ENCODE measurements at regions not wholly inside any gene's neighbourhood (a gene's known extent, or its start where the extent isn't known, plus 50 kb on each side); places are given as distances from the start of the nearest gene placed in this dataset.
"Not testable (repeated sequence)": the region's sequence is repeated elsewhere in the genome, so short reads cannot be mapped to it uniquely, and the experiment has no call there.

- no peak for DNase-seq
Measured at GRCh38 chr14:83660597-83660996, 1869.3 kb upstream of the FLRT2 start.

- no peak for DNase-seq
Measured at GRCh38 chr14:83664389-83664788, 1865.6 kb upstream of the FLRT2 start.

GRCh38 chr14:83689265-83689664 is 1840.7 kb upstream of the FLRT2 start:
- DNase-seq = no peak

DNA sequence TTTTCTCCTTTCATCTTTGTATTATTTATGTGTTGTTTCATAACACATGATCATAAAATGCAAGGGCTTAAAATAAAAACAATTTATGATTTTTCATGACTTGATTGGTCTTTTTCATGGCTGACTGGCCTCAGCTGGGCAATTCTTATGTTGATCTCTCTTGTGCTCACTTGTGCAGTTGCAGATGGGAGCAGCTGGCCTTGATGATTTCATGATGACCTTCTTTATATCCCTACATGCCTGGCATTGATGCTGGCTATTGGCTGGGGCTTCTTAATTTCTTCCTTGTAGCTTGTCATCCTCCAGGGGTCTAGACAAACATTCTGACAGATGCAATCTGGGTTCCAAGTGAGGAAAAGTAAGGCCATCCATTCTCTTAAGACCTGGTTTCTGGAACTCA is 1832.8 kb upstream of the FLRT2 start:
- no peak for DNase-seq

DNA sequence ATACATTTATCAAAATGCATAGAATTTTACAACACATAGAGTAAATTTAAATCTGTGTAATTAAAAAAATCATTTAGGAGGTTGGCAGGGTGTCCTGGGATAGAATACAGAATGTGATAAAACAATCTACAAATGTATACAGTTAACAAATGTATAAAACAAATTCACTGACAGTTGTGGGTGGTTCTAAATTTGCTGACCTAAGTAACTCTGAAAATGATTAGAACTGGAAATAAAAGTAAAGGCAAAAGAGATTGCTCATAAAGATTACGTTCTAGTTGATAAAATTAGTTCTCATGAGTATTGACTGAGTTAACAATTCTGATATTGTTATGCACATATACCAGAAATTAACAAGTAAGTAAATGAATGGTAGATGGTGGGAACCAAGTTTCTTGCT is 1827.3 kb upstream of the FLRT2 start:
- no peak for DNase-seq

GRCh38 chr14:83706231-83706954 is 1823.6 kb upstream of the FLRT2 start:
- DNase-seq = no peak

- no peak for DNase-seq
Measured at GRCh38 chr14:83707056-83707455, 1822.9 kb upstream of the FLRT2 start.

DNA sequence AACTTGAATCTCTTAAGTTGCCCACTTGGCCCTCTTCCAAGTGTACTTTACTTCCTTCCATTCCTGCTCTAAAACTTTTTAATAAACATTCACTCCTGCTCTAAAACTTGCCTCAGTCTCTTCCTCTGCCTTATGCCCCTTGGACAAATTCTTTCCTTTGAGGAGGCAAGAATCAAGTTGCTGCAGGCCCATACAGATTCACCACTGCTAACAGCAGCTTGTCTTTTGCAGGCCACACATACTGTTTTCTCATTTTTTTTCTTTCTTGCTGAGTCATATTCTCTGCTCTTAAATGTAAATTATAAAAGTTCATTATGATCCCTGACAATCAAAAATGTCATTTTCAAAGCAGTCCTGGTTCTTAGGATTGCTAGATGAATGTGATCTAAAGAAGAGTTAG is 1820.8 kb upstream of the FLRT2 start:
- DNase-seq = no peak

DNA sequence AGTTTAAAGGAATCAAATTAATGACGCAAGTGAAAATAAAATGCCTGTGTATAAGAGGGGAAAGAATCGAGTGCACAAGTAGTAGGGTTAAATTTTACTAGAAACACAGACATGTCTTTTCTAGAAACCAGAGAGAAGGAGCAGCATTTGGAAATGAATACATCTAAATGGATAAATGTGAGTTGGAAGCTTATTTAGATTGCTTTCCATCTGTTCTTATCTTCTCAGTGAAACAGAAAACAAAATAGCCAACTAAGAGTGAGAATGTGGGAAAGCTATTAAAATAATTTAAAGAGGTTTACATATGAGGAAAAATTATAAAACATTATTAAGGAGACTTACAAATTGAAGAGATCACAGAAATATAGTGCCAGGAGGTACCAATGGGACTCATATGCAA is 1818.9 kb upstream of the FLRT2 start:
- no peak for DNase-seq

GRCh38 chr14:83712418-83713129 is 1817.4 kb upstream of the FLRT2 start:
- DNase-seq = no peak

DNA sequence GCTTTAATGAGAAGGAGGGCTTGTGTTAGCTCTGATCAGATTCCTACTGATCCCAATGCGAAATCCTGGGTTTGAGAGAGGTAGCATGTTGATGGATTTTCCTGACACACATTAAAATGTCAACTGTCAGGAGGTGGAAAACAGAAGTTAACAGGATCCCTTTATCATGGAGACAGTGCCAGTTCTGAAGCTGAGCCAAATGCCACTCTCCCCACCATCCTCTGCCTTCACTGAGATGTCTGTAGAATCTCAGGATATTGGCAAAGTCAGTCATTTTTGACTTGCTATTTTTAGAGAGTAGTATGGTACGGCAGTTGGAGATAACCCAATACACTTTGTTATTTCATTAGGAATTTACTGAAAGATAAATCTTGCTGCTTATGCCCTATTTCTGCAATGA is 1816.2 kb upstream of the FLRT2 start:
- no peak for DNase-seq

GRCh38 chr14:83714151-83714550 is 1815.8 kb upstream of the FLRT2 start:
- no peak for DNase-seq

GRCh38 chr14:83719435-83719834 is 1810.5 kb upstream of the FLRT2 start:
- not testable (repeated sequence) for DNase-seq

- no peak for DNase-seq
Measured at GRCh38 chr14:83733670-83734069, 1796.3 kb upstream of the FLRT2 start.

GRCh38 chr14:83734431-83734830 is 1795.5 kb upstream of the FLRT2 start:
- no peak for DNase-seq

GRCh38 chr14:83741269-83741668 is 1788.7 kb upstream of the FLRT2 start:
- DNase-seq = no peak

- DNase-seq = no peak
Measured at GRCh38 chr14:83744224-83744623, 1785.7 kb upstream of the FLRT2 start.

DNA sequence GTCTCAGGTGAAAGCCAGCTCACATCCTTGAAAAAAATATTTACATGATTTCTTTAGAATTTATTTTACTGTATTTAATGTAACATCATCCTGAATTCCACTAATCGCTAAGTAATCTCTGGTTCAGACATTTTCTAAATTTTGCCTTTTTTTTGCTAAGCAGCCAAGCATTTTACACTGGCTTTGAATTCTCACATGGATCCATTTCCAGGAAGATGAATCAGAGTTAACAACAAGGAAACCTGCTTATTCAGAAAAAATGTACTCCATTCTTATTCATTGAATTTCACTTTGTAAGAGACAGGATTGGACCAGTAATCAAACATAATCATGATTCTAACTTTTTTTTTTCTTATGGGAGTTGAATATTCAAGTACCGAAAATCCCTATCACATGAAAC is 1785.1 kb upstream of the FLRT2 start:
- no peak for DNase-seq

GRCh38 chr14:83746336-83746735 is 1783.6 kb upstream of the FLRT2 start:
- no peak for DNase-seq

DNA sequence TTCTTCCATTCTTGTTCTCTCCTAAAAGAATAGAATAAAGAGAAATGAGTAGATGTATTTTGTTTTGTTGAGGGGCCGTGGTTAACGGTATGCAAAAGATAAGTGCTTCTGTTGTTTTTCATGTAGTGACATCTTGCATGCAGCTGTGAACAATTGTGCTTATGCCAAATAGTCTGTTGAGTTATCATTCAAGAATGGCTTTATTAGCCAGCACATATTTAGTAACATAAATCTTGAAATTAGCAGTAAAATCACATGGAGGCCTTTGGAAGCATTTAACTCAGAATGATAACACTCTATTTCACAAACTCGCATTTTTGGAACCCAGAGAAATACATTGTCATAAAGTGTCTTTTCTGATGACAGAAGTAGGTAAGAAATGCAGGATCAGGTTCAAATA is 1772.0 kb upstream of the FLRT2 start:
- DNase-seq = no peak

DNA sequence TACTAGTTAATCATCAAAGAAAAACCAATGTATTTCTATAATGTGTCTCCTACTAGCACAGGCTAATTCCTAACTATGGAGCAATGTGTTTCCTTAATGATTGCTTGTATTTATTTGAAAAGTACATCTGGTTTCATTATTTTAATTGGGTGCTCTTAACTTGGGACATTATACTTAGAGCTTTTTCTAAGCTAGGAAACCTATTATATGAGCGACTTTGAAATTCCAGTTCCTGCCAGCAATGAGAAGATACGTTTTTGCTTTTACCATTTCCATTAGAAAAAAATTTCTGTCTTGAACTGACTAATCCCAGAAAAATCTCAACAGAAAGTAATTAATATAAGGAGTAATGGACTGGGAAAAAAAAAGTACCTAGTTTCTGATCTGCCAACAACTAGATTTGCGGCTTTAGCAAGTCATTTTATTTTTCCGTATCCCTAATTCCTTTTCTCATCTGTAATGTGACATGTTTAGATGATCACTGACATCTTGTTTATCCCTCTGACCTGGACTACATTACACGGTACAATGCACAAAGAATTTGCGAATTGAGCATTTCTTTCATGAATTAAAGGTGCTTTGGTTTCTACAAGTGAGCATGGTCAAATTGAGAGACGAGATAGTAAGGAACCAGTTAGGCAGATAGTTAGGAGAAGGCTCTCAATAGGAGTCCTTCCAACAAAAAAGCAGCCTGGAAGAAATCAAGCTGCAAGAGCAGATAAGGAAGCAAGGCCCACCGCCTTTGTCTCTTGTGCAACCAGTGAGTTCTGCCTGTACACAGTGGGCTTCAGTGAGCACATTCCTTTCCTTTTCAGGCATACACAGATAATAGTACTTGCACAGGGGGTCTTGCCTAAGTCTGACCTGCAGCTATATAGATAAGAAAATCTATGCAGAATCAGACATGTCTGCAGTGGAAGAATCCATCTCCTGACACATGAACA is 1765.0 kb upstream of the FLRT2 start:
- no peak for DNase-seq

DNA sequence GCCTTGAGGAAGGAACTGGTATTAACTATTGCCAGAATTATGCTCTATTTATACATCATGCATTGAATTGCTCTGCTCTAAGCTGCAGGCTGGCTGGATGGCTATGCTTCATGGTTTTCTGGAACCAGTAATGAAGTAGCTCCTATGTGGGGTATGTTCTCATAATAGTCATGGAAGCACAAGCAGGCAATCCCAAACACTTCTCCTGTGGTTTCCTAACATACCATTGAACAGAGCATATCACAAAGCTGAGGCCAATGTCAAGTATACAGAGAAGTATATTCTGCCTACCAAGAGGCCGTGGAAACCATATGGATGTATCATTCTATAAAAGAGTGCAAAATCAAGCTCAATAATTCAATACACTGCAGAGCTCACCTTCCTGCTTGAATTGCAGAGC is 1752.4 kb upstream of the FLRT2 start:
- no peak for DNase-seq

DNA sequence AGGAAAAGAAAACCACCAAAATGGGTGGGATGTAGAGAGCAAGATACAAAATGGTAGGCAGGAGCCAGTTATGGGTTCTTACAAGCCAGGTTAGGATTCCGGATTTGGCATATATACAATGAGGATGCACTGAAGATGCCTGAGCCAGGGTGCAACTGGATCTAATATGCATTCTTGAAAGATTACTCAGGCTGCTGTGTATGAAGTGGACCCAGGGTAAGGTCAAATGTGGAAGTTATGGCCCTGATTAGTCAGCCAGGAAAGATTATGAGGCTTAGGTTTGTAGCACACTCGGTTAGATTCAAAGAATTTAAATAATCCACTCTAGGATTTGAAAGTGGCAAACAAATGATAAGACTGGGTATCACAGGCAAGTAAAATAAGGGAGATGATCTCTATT is 1750.7 kb upstream of the FLRT2 start:
- DNase-seq = no peak

GRCh38 chr14:83780321-83780720 is 1749.6 kb upstream of the FLRT2 start:
- no peak for DNase-seq

Data from activated CD8-positive, alpha-beta memory T cell treated with anti-CD3 and anti-CD28 coated beads for 24 hours (primary cell).